ENCODE measurements at regions not wholly inside any gene's neighbourhood (a gene's known extent, or its start where the extent isn't known, plus 50 kb on each side); places are given as distances from the start of the nearest gene placed in this dataset.
"Not testable (repeated sequence)": the region's sequence is repeated elsewhere in the genome, so short reads cannot be mapped to it uniquely, and the experiment has no call there.

GRCh38 chr3:130569461-130570365 is 52.7 kb downstream of the COL6A6 start:
- TF ChIP-seq, protein P1, sequence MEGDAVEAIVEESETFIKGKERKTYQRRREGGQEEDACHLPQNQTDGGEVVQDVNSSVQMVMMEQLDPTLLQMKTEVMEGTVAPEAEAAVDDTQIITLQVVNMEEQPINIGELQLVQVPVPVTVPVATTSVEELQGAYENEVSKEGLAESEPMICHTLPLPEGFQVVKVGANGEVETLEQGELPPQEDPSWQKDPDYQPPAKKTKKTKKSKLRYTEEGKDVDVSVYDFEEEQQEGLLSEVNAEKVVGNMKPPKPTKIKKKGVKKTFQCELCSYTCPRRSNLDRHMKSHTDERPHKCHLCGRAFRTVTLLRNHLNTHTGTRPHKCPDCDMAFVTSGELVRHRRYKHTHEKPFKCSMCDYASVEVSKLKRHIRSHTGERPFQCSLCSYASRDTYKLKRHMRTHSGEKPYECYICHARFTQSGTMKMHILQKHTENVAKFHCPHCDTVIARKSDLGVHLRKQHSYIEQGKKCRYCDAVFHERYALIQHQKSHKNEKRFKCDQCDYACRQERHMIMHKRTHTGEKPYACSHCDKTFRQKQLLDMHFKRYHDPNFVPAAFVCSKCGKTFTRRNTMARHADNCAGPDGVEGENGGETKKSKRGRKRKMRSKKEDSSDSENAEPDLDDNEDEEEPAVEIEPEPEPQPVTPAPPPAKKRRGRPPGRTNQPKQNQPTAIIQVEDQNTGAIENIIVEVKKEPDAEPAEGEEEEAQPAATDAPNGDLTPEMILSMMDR (IDR thresholded peaks at IDR 0.05; ENCODE audit: low read depth, low read length) = no peak
- TF ChIP-seq MYC (IDR thresholded peaks at IDR 0.05; ENCODE audit: low read depth, low read length) (no peak), POLR2A (IDR thresholded peaks at IDR 0.05; ENCODE audit: extremely low read depth, insufficient read length) (no peak)
- TF ChIP-seq, protein P2, sequence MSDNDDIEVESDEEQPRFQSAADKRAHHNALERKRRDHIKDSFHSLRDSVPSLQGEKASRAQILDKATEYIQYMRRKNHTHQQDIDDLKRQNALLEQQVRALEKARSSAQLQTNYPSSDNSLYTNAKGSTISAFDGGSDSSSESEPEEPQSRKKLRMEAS (IDR thresholded peaks at IDR 0.05; ENCODE audit: low read depth, low read length) = no peak
- no peak overlapping the region for H3K4me3 ChIP-seq (ENCODE audit: low read depth, low read length)
- DNase-seq (ENCODE audit: low read depth) = no peak

GRCh38 chr3:130572769-130573168 is 55.8 kb downstream of the COL6A6 start:
- H3K4me3 ChIP-seq (ENCODE audit: low read depth, low read length) = no peak overlapping the region
- DNase-seq (ENCODE audit: low read depth) = no peak
- TF ChIP-seq, protein P2 (IDR thresholded peaks at IDR 0.05; ENCODE audit: low read depth, low read length) = no peak
- TF ChIP-seq, protein P1 (IDR thresholded peaks at IDR 0.05; ENCODE audit: low read depth, low read length) = no peak
- no peak for TF ChIP-seq POLR2A (IDR thresholded peaks at IDR 0.05; ENCODE audit: extremely low read depth, insufficient read length)
- no peak for TF ChIP-seq MYC (IDR thresholded peaks at IDR 0.05; ENCODE audit: low read depth, low read length)

DNA sequence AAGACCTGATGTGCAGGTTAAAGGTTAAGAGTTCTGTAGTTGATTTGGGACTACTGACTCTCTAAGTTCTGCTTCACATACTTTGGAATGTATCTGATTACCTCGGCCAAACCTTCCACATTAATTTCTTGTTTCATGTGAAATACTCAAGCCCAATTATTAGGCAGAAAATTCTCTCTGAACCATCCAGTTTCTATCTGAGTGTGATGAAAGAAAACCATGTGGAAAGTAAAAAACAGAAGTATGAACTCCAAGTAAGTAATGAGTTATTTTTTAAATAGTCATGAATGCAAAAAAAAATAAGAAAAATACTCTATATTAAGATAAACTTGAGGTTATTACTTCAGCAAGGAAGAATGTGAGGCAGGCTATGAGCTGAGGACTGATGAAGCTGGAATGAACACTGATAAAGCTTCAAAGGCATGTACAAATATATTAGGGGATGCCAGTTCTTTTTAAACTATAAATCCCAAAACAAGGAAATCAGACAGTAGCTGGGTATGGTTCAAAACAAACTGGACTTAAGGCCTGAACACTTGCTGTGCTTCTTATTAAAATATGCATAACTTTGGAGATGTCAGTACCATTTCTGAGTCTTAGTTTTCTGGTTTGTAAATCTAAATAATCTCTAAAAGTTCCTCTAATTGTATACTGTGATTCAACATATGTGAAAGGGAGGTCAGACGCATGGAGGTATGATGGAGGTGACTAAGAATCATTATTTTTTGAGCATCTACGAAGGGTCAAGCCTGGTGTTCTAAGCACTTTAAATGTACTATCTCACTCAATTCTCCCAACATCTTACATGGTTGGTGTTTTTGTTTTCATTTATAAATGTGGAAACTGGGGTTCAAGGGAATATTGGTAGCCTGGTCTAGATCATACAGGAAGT is 59.6 kb downstream of the COL6A6 start:
- TF ChIP-seq, protein P1 (IDR thresholded peaks at IDR 0.05; ENCODE audit: low read depth, low read length) = no peak
- TF ChIP-seq POLR2A (IDR thresholded peaks at IDR 0.05; ENCODE audit: extremely low read depth, insufficient read length) = no peak
- no peak for TF ChIP-seq MYC (IDR thresholded peaks at IDR 0.05; ENCODE audit: low read depth, low read length)
- TF ChIP-seq, protein P2 (IDR thresholded peaks at IDR 0.05; ENCODE audit: low read depth, low read length) = no peak
- no peak overlapping the region for H3K4me3 ChIP-seq (ENCODE audit: low read depth, low read length)
- no peak for DNase-seq (ENCODE audit: low read depth)

DNA sequence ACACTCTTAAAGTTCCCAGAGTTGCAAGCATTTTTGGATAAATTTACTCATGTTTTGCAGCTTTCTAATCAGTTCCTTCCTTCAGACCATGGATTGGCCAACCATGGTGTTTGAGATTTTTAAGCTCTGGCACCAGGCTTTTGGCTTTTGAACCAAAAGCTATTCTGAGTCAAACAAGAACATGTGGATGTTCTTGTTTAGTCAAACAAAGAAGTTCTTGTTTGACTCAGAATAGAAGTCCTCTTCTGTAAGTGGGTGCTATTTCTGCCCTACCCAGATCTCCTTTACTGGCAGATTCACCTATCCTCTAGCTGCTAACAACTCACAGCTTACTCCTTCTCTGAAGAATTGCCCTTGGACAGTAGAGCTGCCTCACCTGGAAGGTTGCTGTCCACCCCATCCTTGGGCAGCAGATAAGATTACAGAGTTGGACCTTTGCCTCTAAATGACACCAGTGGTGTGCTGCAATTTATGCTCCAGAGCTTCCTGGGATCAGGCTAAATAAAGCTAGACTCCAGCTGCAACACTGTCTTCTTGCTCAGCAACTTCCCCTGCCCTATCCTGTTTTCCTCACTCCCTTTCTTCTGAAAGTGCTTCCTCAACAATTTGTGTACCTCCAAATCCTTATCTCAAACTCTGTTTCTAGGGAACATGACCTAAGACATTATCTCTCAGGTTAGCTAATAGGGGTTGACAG is 65.6 kb downstream of the COL6A6 start:
- no peak for DNase-seq (ENCODE audit: low read depth)
- no peak for TF ChIP-seq POLR2A (IDR thresholded peaks at IDR 0.05; ENCODE audit: extremely low read depth, insufficient read length)
- TF ChIP-seq MYC (IDR thresholded peaks at IDR 0.05; ENCODE audit: low read depth, low read length) = no peak
- TF ChIP-seq, protein P1 (IDR thresholded peaks at IDR 0.05; ENCODE audit: low read depth, low read length) = no peak
- TF ChIP-seq, protein P2 (IDR thresholded peaks at IDR 0.05; ENCODE audit: low read depth, low read length) = no peak
- no peak overlapping the region for H3K4me3 ChIP-seq (ENCODE audit: low read depth, low read length)

GRCh38 chr3:130594749-130595148 is 77.8 kb downstream of the COL6A6 start:
- not testable (repeated sequence) for H3K4me3 ChIP-seq (ENCODE audit: low read depth, low read length)
- peak; percentile 2 for DNase-seq (ENCODE audit: low read depth)

Measured in NB4 (cell line).